ENCODE measurements at regions not wholly inside any gene's neighbourhood (a gene's known extent, or its start where the extent isn't known, plus 50 kb on each side); places are given as distances from the start of the nearest gene placed in this dataset.

GRCh38 chr16:35744726-35745125 is 2285.3 kb downstream of the TP53TG3F start:
- no peaks in the 10 kb centered on the region for H3K36me3 Mint-ChIP-seq (ENCODE audit: low read depth, unreplicated experiment)
- H3K4me3 Mint-ChIP-seq (ENCODE audit: unreplicated experiment), result no peak overlapping the region
- Histone ChIP-seq H3K27me3 (ENCODE audit: insufficient read depth, low read length) (no peaks in the 10 kb centered on the region), H3K4me1 (ENCODE audit: insufficient read depth, low read length) (no peaks in the 10 kb centered on the region), H2AFZ (ENCODE audit: low read depth, low read length) (no peak overlapping the region), H3K36me3 (ENCODE audit: insufficient read depth, low read length) (no peaks in the 10 kb centered on the region), H4K20me1 (ENCODE audit: insufficient read depth, low read length) (no peaks in the 10 kb centered on the region), H3K9ac (ENCODE audit: low read length) (no peak overlapping the region), H3K4me3 (ENCODE audit: insufficient read depth, low read depth, low read length) (no peak overlapping the region), H3K79me2 (ENCODE audit: insufficient read depth, low read length) (no peaks in the 10 kb centered on the region), H3K9me3 (ENCODE audit: insufficient read depth, low read depth, low read length) (peaks cover 3% of the 10 kb centered on the region), H3K4me2 (ENCODE audit: low read length) (no peak overlapping the region), H3K27ac (ENCODE audit: low read depth, low read length) (no peak overlapping the region)
- no peak for DNase-seq (ENCODE audit: low read depth)
- no peak for FAIRE-seq
- TF ChIP-seq EZH2 (IDR thresholded peaks at IDR 0.05; ENCODE audit: insufficient read depth, low read length), result no peak
- TF ChIP-seq, protein P1, sequence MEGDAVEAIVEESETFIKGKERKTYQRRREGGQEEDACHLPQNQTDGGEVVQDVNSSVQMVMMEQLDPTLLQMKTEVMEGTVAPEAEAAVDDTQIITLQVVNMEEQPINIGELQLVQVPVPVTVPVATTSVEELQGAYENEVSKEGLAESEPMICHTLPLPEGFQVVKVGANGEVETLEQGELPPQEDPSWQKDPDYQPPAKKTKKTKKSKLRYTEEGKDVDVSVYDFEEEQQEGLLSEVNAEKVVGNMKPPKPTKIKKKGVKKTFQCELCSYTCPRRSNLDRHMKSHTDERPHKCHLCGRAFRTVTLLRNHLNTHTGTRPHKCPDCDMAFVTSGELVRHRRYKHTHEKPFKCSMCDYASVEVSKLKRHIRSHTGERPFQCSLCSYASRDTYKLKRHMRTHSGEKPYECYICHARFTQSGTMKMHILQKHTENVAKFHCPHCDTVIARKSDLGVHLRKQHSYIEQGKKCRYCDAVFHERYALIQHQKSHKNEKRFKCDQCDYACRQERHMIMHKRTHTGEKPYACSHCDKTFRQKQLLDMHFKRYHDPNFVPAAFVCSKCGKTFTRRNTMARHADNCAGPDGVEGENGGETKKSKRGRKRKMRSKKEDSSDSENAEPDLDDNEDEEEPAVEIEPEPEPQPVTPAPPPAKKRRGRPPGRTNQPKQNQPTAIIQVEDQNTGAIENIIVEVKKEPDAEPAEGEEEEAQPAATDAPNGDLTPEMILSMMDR (IDR thresholded peaks at IDR 0.05; ENCODE audit: insufficient read depth, low read depth, low read length), result no peak
- peaks cover 2% of the 10 kb centered on the region for H3K9me3 Mint-ChIP-seq (ENCODE audit: unreplicated experiment)
- no peaks in the 10 kb centered on the region for H3K27me3 Mint-ChIP-seq (ENCODE audit: low read depth, unreplicated experiment)
- no peak overlapping the region for H3K27ac Mint-ChIP-seq (ENCODE audit: unreplicated experiment)
- no peaks in the 10 kb centered on the region for H3K4me1 Mint-ChIP-seq (ENCODE audit: low read depth, unreplicated experiment)

GRCh38 chr16:35745191-35745590 is 2285.8 kb downstream of the TP53TG3F start:
- Mint-ChIP-seq H3K36me3 (ENCODE audit: low read depth, unreplicated experiment) (no peaks in the 10 kb centered on the region), H3K27me3 (ENCODE audit: low read depth, unreplicated experiment) (no peaks in the 10 kb centered on the region), H3K9me3 (ENCODE audit: unreplicated experiment) (peaks cover 2% of the 10 kb centered on the region), H3K4me1 (ENCODE audit: low read depth, unreplicated experiment) (no peaks in the 10 kb centered on the region), H3K4me3 (ENCODE audit: unreplicated experiment) (no peak overlapping the region), H3K27ac (ENCODE audit: unreplicated experiment) (no peak overlapping the region)
- H3K9ac ChIP-seq (ENCODE audit: low read length), result no peak overlapping the region
- TF ChIP-seq, protein P1 (IDR thresholded peaks at IDR 0.05; ENCODE audit: insufficient read depth, low read depth, low read length), result no peak
- TF ChIP-seq EZH2 (IDR thresholded peaks at IDR 0.05; ENCODE audit: insufficient read depth, low read length), result no peak
- H3K79me2 ChIP-seq (ENCODE audit: insufficient read depth, low read length), result no peaks in the 10 kb centered on the region
- no peaks in the 10 kb centered on the region for H3K27me3 ChIP-seq (ENCODE audit: insufficient read depth, low read length)
- H3K36me3 ChIP-seq (ENCODE audit: insufficient read depth, low read length), result no peaks in the 10 kb centered on the region
- no peak for DNase-seq (ENCODE audit: low read depth)
- H4K20me1 ChIP-seq (ENCODE audit: insufficient read depth, low read length), result no peaks in the 10 kb centered on the region
- no peak for FAIRE-seq
- H3K4me1 ChIP-seq (ENCODE audit: insufficient read depth, low read length), result no peaks in the 10 kb centered on the region
- H3K4me3 ChIP-seq (ENCODE audit: insufficient read depth, low read depth, low read length), result no peak overlapping the region
- no peak overlapping the region for H3K27ac ChIP-seq (ENCODE audit: low read depth, low read length)
- no peak overlapping the region for H3K4me2 ChIP-seq (ENCODE audit: low read length)
- H2AFZ ChIP-seq (ENCODE audit: low read depth, low read length), result no peak overlapping the region
- H3K9me3 ChIP-seq (ENCODE audit: insufficient read depth, low read depth, low read length), result peaks cover 3% of the 10 kb centered on the region

DNA sequence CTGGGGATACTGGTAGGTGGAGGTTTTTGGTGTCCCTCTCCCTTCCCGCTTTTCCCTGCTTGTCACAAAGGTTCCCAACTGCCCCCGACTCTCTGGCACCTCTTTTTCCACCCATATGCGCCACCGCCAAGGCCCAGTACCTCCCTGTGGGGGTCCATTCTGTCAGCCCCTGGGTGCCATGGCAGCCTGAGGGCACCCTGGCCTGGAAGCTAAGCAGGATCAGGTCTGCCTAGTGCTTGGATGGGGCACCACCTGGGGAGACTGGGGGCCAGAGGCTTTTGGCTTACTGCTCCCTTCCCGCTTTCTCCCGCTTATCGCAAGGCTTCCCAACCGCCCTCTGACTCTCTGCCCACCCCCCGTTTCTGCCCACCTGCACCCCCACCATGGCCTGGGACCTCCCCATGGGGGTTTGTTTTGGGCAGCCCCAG is 2286.4 kb downstream of the TP53TG3F start:
- H3K4me3 Mint-ChIP-seq (ENCODE audit: unreplicated experiment), result no peak overlapping the region
- DNase-seq (ENCODE audit: low read depth) (no peak), FAIRE-seq (no peak)
- no peak overlapping the region for H3K9ac ChIP-seq (ENCODE audit: low read length)
- no peak overlapping the region for H3K4me2 ChIP-seq (ENCODE audit: low read length)
- H3K4me1 Mint-ChIP-seq (ENCODE audit: low read depth, unreplicated experiment), result no peaks in the 10 kb centered on the region
- H3K27me3 Mint-ChIP-seq (ENCODE audit: low read depth, unreplicated experiment), result no peaks in the 10 kb centered on the region
- H4K20me1 ChIP-seq (ENCODE audit: insufficient read depth, low read length), result no peaks in the 10 kb centered on the region
- H2AFZ ChIP-seq (ENCODE audit: low read depth, low read length), result no peak overlapping the region
- H3K27ac ChIP-seq (ENCODE audit: low read depth, low read length), result no peak overlapping the region
- no peaks in the 10 kb centered on the region for H3K27me3 ChIP-seq (ENCODE audit: insufficient read depth, low read length)
- H3K27ac Mint-ChIP-seq (ENCODE audit: unreplicated experiment), result no peak overlapping the region
- peaks cover 2% of the 10 kb centered on the region for H3K9me3 Mint-ChIP-seq (ENCODE audit: unreplicated experiment)
- no peak overlapping the region for H3K4me3 ChIP-seq (ENCODE audit: insufficient read depth, low read depth, low read length)
- peaks cover 3% of the 10 kb centered on the region for H3K9me3 ChIP-seq (ENCODE audit: insufficient read depth, low read depth, low read length)
- no peaks in the 10 kb centered on the region for H3K36me3 ChIP-seq (ENCODE audit: insufficient read depth, low read length)
- H3K79me2 ChIP-seq (ENCODE audit: insufficient read depth, low read length), result no peaks in the 10 kb centered on the region
- no peaks in the 10 kb centered on the region for H3K4me1 ChIP-seq (ENCODE audit: insufficient read depth, low read length)
- no peaks in the 10 kb centered on the region for H3K36me3 Mint-ChIP-seq (ENCODE audit: low read depth, unreplicated experiment)
- TF ChIP-seq, protein P1 (IDR thresholded peaks at IDR 0.05; ENCODE audit: insufficient read depth, low read depth, low read length), result no peak
- TF ChIP-seq EZH2 (IDR thresholded peaks at IDR 0.05; ENCODE audit: insufficient read depth, low read length), result no peak

Measured in astrocyte (in vitro differentiated cells and primary cell).